NCI-H526 (cell line): ENCODE measurements at regions not wholly inside any gene's neighbourhood (a gene's known extent, or its start where the extent isn't known, plus 50 kb on each side); places are given as distances from the start of the nearest gene placed in this dataset.

Source experiments
- DNase-seq, 2 experiments: peaks; one replicate each; lab custom pipeline; 2025; lab: John Stamatoyannopoulos, UW

GRCh38 chr11:91810871-91811270 lies 413.7 kb upstream of the FAT3 start:
- DNase-seq: no peak

GRCh38 chr11:91805293-91805692 lies 419.3 kb upstream of the FAT3 start:
- peak in 1 of 2 experiments; percentile 55 for DNase-seq

- DNase-seq: peak; percentile 27 to 80
These were observed 420.6 kb upstream of the FAT3 start for GRCh38 chr11:91804042-91804441.

GRCh38 chr11:91802475-91802874 lies 422.1 kb upstream of the FAT3 start:
- peak in 1 of 2 experiments; percentile 27 for DNase-seq

GRCh38 chr11:91800208-91800914 lies 424.3 kb upstream of the FAT3 start:
- no peak for DNase-seq

- no peak for DNase-seq
These were observed 426.4 kb upstream of the FAT3 start for GRCh38 chr11:91798240-91798639.

GRCh38 chr11:91796999-91797398 lies 427.6 kb upstream of the FAT3 start:
- DNase-seq: no peak

GRCh38 chr11:91795139-91795887 lies 429.3 kb upstream of the FAT3 start:
- DNase-seq: no peak

GRCh38 chr11:91794146-91794545 lies 430.5 kb upstream of the FAT3 start:
- DNase-seq: peak in 1 of 2 experiments; percentile 13

GRCh38 chr11:91792779-91793262 lies 431.8 kb upstream of the FAT3 start:
- DNase-seq: no peak

- no peak for DNase-seq
These were observed 433.5 kb upstream of the FAT3 start for GRCh38 chr11:91791171-91791468.

GRCh38 chr11:91790346-91791170 lies 434.1 kb upstream of the FAT3 start:
- no peak for DNase-seq

- DNase-seq: no peak
These were observed 435.9 kb upstream of the FAT3 start for GRCh38 chr11:91788764-91789163.

- DNase-seq: no peak
These were observed 438.5 kb upstream of the FAT3 start for GRCh38 chr11:91786097-91786496.

- no peak for DNase-seq
These were observed 441.4 kb upstream of the FAT3 start for GRCh38 chr11:91783173-91783572.

GRCh38 chr11:91778758-91779157 lies 445.9 kb upstream of the FAT3 start:
- DNase-seq: no peak

GRCh38 chr11:91776655-91777054 lies 448.0 kb upstream of the FAT3 start:
- no peak for DNase-seq

- peak; percentile 42 to 73 for DNase-seq
These were observed 451.5 kb upstream of the FAT3 start for GRCh38 chr11:91773090-91773489.

- no peak for DNase-seq
These were observed 452.7 kb upstream of the FAT3 start for GRCh38 chr11:91771961-91772360.

- no peak for DNase-seq
These were observed 455.8 kb upstream of the FAT3 start for GRCh38 chr11:91768783-91769182.

GRCh38 chr11:91763331-91763730 lies 461.3 kb upstream of the FAT3 start:
- no peak for DNase-seq

- DNase-seq: no peak
These were observed 463.1 kb upstream of the FAT3 start for GRCh38 chr11:91761406-91762025.
